Gastrocnemius medialis (tissue), 4 donors: ENCODE measurements at regions not wholly inside any gene's neighbourhood (a gene's known extent, or its start where the extent isn't known, plus 50 kb on each side); places are given as distances from the start of the nearest gene placed in this dataset.

Experiments used
- ATAC-seq, 2 donors: fragments of 150-250 bp; one replicate each; pipeline ENCODE4 v1.9.1; 2016
- DNase-seq, 2 donors: peaks; one replicate each; pipeline ENCODE4 v3.0.0-alpha.2; 2019
- H3K27ac ChIP-seq, 4 donors: fragments of 200-600 bp; sonication (generic); 1 replicate in 1 of 4; 2 replicates in 3 of 4; pipeline ENCODE4 v1.5.1; 2016 to 2018; ENCODE audit warnings: mild to moderate bottlenecking in 2 of 4, moderate library complexity in 1 of 4
- H3K27me3 ChIP-seq, 3 donors: fragments of 200-600 bp; sonication (generic) in 2 of 3; 1 replicate in 1 of 3; 2 replicates in 2 of 3; pipeline versions ENCODE4 v1.5.1 to v1.6.0; 2016 to 2019; ENCODE audit warnings: mild to moderate bottlenecking in 1 of 3, moderate library complexity in 1 of 3
- H3K36me3 ChIP-seq, 2 donors: fragments of 200-600 bp; sonication (generic) in 1 of 2; one replicate each; pipeline ENCODE4 v1.5.1; 2017 to 2018
- H3K4me1 ChIP-seq, 2 donors: fragments of 200-600 bp; sonication (generic) in 1 of 2; one replicate each; pipeline ENCODE4 v1.5.1; 2016 to 2017; ENCODE audit warnings: mild to moderate bottlenecking in 2 of 2
- H3K4me3 ChIP-seq, 4 donors: fragments of 200-600 bp; sonication (generic) in 3 of 4; 1 replicate in 1 of 4; 2 replicates in 3 of 4; pipeline ENCODE4 v1.5.1; 2016 to 2019; ENCODE audit warnings: mild to moderate bottlenecking in 2 of 4
- H3K9me3 ChIP-seq, 3 donors: fragments of 200-600 bp; sonication (generic) in 2 of 3; 1 replicate in 1 of 3; 2 replicates in 2 of 3; pipeline ENCODE4 v1.5.1; 2016 to 2019
- POLR2A ChIP-seq, 2 donors: fragments of 450-650 bp; IDR thresholded peaks; one replicate each; pipeline ENCODE4 v1.6.1; 2017; ENCODE audit warnings: antibody characterized with exemption in 2 of 2, mild to moderate bottlenecking in 2 of 2, moderate library complexity in 2 of 2
- in situ Hi-C, 4 donors: fragments of 200-750 bp; cut with MboI; loops; one replicate each; pipeline versions ENCODE4 v1.15.0 to v1.8.0; 2017; ENCODE audit warnings: low sequenced_read_pairs in 4 of 4
- intact Hi-C: fragments of 100-400 bp; cut with DNase I; formaldehyde crosslinking; loops from one replicate; pipeline ENCODE4 v1.15.1; 2023; ENCODE audit warnings: low total_unique reads
- TF ChIP-seq, protein P1 (sequence below), 5 experiments: fragments of 450-650 bp in 3 of 5; fragments of 200-600 bp in 2 of 5; sonication (generic) in 2 of 5; IDR thresholded peaks in 4 of 5; conservative IDR thresholded peaks in 1 of 5; 1 replicate in 4 of 5; 2 replicates in 1 of 5; pipeline ENCODE4 v1.5.1; 2016 to 2019; ENCODE audit warnings: antibody characterized with exemption in 5 of 5, mild to moderate bottlenecking in 3 of 5, moderate library complexity in 3 of 5

DNA sequence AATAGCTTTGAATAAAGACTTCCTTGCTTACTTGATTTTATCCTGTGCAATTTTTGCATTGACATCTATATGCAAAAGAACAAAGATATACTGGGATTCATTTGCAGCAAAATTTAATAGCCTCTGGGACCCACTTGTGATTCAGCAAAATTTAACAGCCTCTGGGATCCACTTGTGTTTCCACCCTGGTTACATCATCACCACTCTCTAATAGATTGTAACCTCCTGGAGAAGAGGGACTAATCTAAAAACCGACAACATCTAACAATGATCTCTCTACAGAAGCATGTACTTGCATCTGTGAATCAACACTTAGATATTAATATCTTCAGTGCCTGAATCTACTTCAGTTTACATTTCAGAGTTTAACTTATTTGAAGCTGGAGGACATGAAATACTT lies 202.0 kb upstream of the CPHXL start:
- Histone ChIP-seq H3K9me3 (no peaks in the 10 kb centered on the region), H3K4me3 (no peak overlapping the region), H3K4me1 (no peaks in the 10 kb centered on the region), H3K27ac (no peak overlapping the region), H3K27me3 (no peaks in the 10 kb centered on the region), H3K36me3 (no peaks in the 10 kb centered on the region)
- DNase-seq (no peak), ATAC-seq (no peak)
- in situ Hi-C loops (no loop called here), intact Hi-C loops (no loop called here)
- no peak for TF ChIP-seq POLR2A (IDR thresholded peaks at IDR 0.05)
- TF ChIP-seq, protein P1, sequence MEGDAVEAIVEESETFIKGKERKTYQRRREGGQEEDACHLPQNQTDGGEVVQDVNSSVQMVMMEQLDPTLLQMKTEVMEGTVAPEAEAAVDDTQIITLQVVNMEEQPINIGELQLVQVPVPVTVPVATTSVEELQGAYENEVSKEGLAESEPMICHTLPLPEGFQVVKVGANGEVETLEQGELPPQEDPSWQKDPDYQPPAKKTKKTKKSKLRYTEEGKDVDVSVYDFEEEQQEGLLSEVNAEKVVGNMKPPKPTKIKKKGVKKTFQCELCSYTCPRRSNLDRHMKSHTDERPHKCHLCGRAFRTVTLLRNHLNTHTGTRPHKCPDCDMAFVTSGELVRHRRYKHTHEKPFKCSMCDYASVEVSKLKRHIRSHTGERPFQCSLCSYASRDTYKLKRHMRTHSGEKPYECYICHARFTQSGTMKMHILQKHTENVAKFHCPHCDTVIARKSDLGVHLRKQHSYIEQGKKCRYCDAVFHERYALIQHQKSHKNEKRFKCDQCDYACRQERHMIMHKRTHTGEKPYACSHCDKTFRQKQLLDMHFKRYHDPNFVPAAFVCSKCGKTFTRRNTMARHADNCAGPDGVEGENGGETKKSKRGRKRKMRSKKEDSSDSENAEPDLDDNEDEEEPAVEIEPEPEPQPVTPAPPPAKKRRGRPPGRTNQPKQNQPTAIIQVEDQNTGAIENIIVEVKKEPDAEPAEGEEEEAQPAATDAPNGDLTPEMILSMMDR (IDR thresholded peaks at IDR 0.05 in 4 of 5, conservative IDR thresholded peaks at IDR 0.05 in 1 of 5) = no peak

DNA sequence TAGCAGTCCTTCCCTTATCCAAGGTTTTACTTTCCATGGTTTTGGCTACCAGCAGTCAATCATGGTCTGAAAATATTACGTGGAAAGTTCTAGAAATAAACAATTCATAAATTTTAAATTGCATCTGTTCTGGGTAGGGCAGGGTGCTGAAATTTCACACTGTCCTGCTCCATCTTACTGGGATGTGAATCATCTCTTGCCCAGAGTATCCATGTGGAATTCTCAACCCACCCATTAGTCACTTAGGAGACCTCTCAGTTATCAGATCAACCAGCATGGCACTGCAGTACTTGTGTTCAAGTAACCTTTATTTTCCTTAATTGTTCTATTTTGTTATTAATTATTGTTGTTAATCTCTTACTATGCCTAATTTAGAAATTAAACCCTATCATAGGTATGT lies 202.8 kb upstream of the CPHXL start:
- Histone ChIP-seq H3K36me3 (no peaks in the 10 kb centered on the region), H3K4me1 (no peaks in the 10 kb centered on the region), H3K27ac (no peak overlapping the region), H3K9me3 (no peaks in the 10 kb centered on the region), H3K27me3 (no peaks in the 10 kb centered on the region), H3K4me3 (no peak overlapping the region)
- in situ Hi-C loops = no loop called here
- no peak for DNase-seq
- ATAC-seq = no peak
- intact Hi-C loops = no loop called here
- no peak for TF ChIP-seq POLR2A (IDR thresholded peaks at IDR 0.05)
- TF ChIP-seq, protein P1 (IDR thresholded peaks at IDR 0.05 in 4 of 5, conservative IDR thresholded peaks at IDR 0.05 in 1 of 5) = no peak

DNA sequence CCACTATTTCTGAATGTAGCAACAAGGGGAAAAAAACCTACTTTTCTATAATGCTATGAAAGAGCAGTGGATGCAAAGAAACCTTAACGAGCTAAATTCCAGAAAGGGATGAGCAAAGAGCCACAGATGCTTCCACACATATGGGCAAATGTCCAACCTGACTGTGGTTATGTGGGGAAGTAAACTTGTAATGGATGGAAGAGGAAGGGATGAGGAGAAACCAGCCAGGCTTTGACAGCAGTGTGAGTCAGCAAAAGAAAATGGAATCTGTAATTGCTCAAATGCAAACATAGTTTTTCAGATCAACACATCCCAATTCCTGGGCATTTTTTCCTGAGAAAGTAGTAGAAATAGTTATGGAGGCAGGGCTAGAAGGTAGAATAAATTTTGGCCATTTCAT lies 204.8 kb upstream of the CPHXL start:
- H3K9me3 ChIP-seq = no peaks in the 10 kb centered on the region
- no peaks in the 10 kb centered on the region for H3K36me3 ChIP-seq
- no peaks in the 10 kb centered on the region for H3K27me3 ChIP-seq
- DNase-seq (no peak), ATAC-seq (no peak)
- H3K27ac ChIP-seq = no peak overlapping the region
- TF ChIP-seq, protein P1 (IDR thresholded peaks at IDR 0.05 in 4 of 5, conservative IDR thresholded peaks at IDR 0.05 in 1 of 5) = no peak
- no peak for TF ChIP-seq POLR2A (IDR thresholded peaks at IDR 0.05)
- no peak overlapping the region for H3K4me3 ChIP-seq
- in situ Hi-C loops (no loop called here), intact Hi-C loops (no loop called here)
- H3K4me1 ChIP-seq = no peaks in the 10 kb centered on the region

DNA sequence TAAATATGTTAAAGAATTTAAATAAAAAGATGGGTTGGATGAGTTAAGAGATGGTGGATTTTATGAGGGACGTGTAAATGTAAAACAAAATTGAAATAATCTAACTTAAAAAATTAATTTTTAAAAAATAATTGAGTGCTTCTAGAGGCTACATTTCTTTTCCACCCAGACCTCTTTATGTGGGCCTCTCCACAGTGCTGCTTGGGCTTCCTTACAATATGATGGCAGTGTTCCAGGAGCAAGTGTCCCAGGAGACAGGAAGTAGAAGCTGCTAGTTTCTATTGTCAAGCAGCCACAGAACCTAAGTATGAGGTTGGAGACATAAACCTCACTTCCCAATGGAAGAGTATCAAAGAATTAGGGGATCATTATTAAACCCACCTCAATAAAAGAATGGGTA lies 205.7 kb upstream of the CPHXL start:
- TF ChIP-seq, protein P1 (IDR thresholded peaks at IDR 0.05 in 4 of 5, conservative IDR thresholded peaks at IDR 0.05 in 1 of 5) = no peak
- no peak for TF ChIP-seq POLR2A (IDR thresholded peaks at IDR 0.05)
- H3K9me3 ChIP-seq = no peaks in the 10 kb centered on the region
- intact Hi-C loops (no loop called here), in situ Hi-C loops (no loop called here)
- H3K27ac ChIP-seq = no peak overlapping the region
- H3K4me1 ChIP-seq = no peaks in the 10 kb centered on the region
- H3K4me3 ChIP-seq = no peak overlapping the region
- ATAC-seq = no peak
- DNase-seq = no peak
- H3K36me3 ChIP-seq = no peaks in the 10 kb centered on the region
- no peaks in the 10 kb centered on the region for H3K27me3 ChIP-seq

DNA sequence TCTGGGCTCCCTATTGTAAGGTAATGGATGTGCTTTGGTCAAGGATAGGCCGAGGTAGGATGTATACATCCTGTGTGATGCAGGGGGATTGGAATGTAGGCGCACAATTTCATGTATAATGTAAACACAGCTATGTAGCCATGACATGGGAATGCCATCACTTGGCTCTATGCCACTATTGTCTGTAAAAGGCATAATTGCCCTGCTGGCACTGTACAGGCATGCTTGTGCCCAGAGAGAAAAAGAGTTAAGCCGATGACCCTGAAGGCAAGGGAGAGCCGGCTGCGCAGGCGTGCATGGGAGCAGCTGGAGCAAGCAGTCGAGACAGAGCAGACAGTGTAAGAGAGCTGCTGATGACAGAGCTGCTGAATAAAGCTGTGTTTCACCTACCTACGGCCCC lies 212.5 kb upstream of the CPHXL start:
- Histone ChIP-seq H3K4me3 (no peak overlapping the region), H3K4me1 (no peaks in the 10 kb centered on the region), H3K27ac (no peak overlapping the region), H3K9me3 (no peaks in the 10 kb centered on the region), H3K36me3 (no peaks in the 10 kb centered on the region), H3K27me3 (no peaks in the 10 kb centered on the region)
- DNase-seq (no peak), ATAC-seq (no peak)
- in situ Hi-C loops = no loop called here
- intact Hi-C loops = no loop called here
- no peak for TF ChIP-seq POLR2A (IDR thresholded peaks at IDR 0.05)
- TF ChIP-seq, protein P1 (IDR thresholded peaks at IDR 0.05 in 4 of 5, conservative IDR thresholded peaks at IDR 0.05 in 1 of 5) = no peak
